AG09309 (cell line): ENCODE measurements at regions not wholly inside any gene's neighbourhood (a gene's known extent, or its start where the extent isn't known, plus 50 kb on each side); places are given as distances from the start of the nearest gene placed in this dataset.

Source experiments
- DNase-seq: peaks from one replicate; pipeline ENCODE4 v3.0.0-alpha.2; 2010; ENCODE audit warnings: low read depth
- H3K4me3 ChIP-seq: 2 replicates; pipeline ENCODE4 v1.5.1; 2011; ENCODE audit warnings: mild to moderate bottlenecking, low read depth, low read length, moderate library complexity; ENCODE audit not compliant: control insufficient read depth
- TF ChIP-seq, protein P1 (sequence below): IDR thresholded peaks from 2 replicates; pipeline ENCODE4 v1.5.1; 2011; ENCODE audit warnings: mild to moderate bottlenecking, low read depth, low read length, inconsistent platforms; ENCODE audit not compliant: insufficient read depth, control insufficient read depth; ENCODE audit errors: missing control alignments

DNA sequence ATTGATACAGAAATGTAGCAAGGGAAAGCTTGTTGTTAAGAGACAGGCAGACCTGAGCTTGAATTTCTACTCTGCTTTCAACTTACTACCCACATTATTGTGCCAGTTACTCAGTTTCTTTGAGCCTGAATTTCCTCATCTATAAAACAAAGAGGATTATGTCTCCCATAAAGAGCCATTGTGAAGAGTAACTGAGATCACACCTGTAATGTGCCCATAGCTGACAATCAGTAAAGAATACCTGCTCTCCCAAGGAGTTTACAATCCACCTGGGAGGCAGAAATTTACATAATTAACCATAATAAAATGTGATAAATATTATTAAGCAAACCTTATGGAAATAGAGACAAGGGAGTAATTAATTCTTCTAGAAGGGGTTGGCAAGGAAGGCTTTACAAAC lies 204.9 kb downstream of the EPM2A start:
- no peak for DNase-seq
- TF ChIP-seq, protein P1, sequence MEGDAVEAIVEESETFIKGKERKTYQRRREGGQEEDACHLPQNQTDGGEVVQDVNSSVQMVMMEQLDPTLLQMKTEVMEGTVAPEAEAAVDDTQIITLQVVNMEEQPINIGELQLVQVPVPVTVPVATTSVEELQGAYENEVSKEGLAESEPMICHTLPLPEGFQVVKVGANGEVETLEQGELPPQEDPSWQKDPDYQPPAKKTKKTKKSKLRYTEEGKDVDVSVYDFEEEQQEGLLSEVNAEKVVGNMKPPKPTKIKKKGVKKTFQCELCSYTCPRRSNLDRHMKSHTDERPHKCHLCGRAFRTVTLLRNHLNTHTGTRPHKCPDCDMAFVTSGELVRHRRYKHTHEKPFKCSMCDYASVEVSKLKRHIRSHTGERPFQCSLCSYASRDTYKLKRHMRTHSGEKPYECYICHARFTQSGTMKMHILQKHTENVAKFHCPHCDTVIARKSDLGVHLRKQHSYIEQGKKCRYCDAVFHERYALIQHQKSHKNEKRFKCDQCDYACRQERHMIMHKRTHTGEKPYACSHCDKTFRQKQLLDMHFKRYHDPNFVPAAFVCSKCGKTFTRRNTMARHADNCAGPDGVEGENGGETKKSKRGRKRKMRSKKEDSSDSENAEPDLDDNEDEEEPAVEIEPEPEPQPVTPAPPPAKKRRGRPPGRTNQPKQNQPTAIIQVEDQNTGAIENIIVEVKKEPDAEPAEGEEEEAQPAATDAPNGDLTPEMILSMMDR, result no peak
- no peak overlapping the region for H3K4me3 ChIP-seq

DNA sequence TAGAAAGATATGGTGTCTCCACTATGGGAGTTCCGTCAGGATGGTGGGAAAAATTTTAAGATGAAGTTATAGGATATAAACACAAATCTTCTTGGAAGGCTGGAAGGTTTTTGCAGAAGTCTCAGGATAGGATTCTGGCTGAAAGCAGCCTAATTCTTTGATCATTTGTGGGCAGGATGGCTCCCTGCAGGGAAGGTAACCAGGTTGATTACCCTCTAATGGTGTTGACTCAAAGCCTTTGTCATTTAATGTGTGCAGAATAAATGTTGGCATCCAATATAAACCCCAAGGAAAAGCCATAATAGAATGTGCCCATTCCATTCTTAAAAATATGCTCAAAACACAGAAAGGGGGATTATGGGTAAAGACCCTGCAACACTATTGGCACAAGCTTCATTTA lies 204.3 kb downstream of the EPM2A start:
- TF ChIP-seq, protein P1, result no peak
- no peak overlapping the region for H3K4me3 ChIP-seq
- no peak for DNase-seq

DNA sequence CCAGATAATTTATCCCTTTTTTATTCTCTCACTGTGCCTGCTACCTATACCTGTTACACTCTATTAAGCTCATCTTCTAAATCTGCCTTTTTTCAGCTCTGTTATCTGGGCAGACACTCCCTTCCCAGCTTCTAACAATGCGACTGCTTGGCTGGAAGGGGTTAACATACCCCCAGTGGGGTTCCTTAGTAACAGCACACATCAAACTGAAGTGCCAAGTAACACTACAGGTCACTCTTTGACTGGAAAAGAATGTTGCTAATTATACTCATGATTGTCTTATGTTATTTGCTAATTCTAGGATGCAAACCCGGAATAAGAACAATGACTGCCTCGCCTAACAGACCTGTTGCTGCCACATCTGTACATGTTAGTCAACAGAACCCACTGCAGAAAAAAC lies 203.5 kb downstream of the EPM2A start:
- TF ChIP-seq, protein P1, result no peak
- no peak overlapping the region for H3K4me3 ChIP-seq

DNA sequence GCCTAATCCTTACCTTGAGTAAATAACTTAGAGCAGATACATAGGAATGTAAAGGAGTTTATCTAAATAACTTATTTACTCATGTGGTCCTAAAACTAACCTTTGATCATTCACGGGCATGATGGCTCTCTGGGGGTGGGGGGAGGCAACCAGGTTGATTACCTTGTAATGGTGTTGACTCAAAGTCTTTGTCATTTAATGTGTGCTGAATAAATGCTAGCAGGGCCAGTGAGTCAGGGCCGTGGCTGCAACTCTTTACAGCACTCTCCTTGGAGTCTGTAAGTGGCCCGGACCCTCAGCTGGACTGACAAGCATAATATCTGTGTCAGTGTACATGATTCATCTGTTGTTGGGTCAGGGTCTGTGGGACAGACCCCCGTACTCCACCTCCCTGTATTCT lies 203.0 kb downstream of the EPM2A start:
- no peak overlapping the region for H3K4me3 ChIP-seq
- no peak for DNase-seq

More for the DNA sequence above, 203.5 kb downstream of the EPM2A start:
- DNase-seq, result no peak

DNA sequence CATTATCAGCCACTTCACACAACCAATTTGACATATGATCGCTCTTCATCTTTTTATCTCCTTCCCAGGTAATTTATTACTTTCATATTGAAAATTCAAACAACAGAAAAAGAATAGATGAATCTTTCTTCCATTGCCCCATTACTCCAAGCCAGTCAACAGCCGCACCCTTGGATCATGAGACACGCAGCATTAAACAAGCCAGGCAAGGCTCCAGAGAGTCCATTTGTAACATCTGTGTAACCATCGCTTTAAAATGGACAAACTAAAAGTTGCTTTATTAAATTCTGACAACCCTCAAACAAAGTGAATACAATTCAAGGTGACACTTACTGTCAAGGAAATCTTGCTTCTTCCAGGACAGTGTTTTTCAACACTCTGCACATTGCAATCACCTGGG lies 200.3 kb downstream of the EPM2A start:
- no peak for DNase-seq
- TF ChIP-seq, protein P1, result no peak
- H3K4me3 ChIP-seq, result no peak overlapping the region

More for the DNA sequence above, 203.0 kb downstream of the EPM2A start:
- TF ChIP-seq, protein P1, result no peak

DNA sequence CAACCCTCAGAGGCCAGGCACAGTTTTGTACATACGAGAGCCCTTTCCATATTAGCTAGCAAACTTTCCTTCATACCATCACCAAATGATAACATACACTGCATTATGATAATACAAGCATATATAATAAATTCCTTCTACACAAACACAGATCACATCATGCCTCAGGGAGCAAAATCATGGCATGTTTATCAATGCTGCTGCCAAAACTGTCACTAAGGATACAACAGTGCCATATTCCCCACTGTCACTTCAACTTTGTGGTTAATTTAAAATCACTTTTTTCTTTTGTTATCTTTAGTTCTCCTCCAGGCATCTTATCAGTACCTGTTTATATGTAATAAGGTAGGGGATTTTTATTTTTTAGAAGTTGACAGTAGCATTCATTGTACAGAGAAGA lies 196.3 kb downstream of the EPM2A start:
- H3K4me3 ChIP-seq, result no peak overlapping the region
- TF ChIP-seq, protein P1, result no peak
- DNase-seq, result no peak

DNA sequence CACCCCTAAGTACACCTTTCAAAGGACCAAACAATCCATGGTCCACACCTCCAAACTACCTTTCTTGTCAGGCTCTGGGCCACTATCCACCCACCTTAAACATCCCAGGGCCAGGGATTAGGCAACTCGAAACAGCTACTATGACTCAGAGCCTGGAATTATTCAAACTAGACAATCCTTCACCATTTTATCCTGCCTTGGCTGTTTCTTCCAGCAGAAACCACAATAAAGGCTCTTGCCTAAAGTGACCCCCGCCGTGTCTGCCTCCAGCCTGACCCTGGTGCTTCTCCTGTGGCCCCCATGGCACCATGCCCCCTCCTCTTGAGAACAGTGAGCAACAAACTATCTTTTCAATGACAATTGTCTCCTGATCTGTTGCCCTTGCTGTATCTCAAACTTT lies 195.5 kb downstream of the EPM2A start:
- TF ChIP-seq, protein P1, result no peak
- DNase-seq, result no peak
- no peak overlapping the region for H3K4me3 ChIP-seq
